ENCODE measurements at regions not wholly inside any gene's neighbourhood (a gene's known extent, or its start where the extent isn't known, plus 50 kb on each side); places are given as distances from the start of the nearest gene placed in this dataset.

- ChIA-PET CTCF (interaction anchor here (0.6 to 2.2 kb wide), 4 partner anchors 10 to 315 kb away, joined by 3 to 8 read pairs (median 4); no protein-coding TSS in a partner anchor), POLR2A (no interaction called here)
Observed at GRCh38 chr18:59083136-59083818, 56.4 kb upstream of the SEC11C start.

GRCh38 chr18:59085126-59085794 is 54.4 kb upstream of the SEC11C start:
- POLR2A ChIA-PET, result no interaction called here
- CTCF ChIA-PET, result interaction anchor here (0.6 to 2.2 kb wide), 5 partner anchors 59 to 321 kb away, joined by 3 to 9 read pairs (median 4); no protein-coding TSS in a partner anchor

- ChIA-PET CTCF (interaction anchor here (0.6 to 1.5 kb wide), 2 partner anchors 114 to 317 kb away, joined by 3 to 4 read pairs; no protein-coding TSS in a partner anchor), POLR2A (no interaction called here)
Observed at GRCh38 chr18:59085797-59086196, 53.9 kb upstream of the SEC11C start.

- POLR2A ChIA-PET, result no interaction called here
- CTCF ChIA-PET, result no interaction called here
Observed at GRCh38 chr18:59086522-59086921, 53.2 kb upstream of the SEC11C start.

GRCh38 chr18:59087391-59087790 is 52.3 kb upstream of the SEC11C start:
- POLR2A ChIA-PET, result no interaction called here
- CTCF ChIA-PET, result no interaction called here

Measured in activated CD8-positive, alpha-beta memory T cell treated with anti-CD3 and anti-CD28 coated beads for 36 hours (primary cell).